GM21526 (cell line): ENCODE measurements at regions not wholly inside any gene's neighbourhood (a gene's known extent, or its start where the extent isn't known, plus 50 kb on each side); places are given as distances from the start of the nearest gene placed in this dataset.
A peak's percentile ranks its signal among the peaks of the same experiment; 100 is the strongest.
"Not testable (repeated sequence)": the region's sequence is repeated elsewhere in the genome, so short reads cannot be mapped to it uniquely, and the experiment has no call there.

Experiments used
- ATAC-seq: cut with Tn5 transposase; IDR thresholded peaks from one replicate; pipeline ENCODE4 v1.9.1; 2021; ENCODE audit warnings: moderate library complexity; ENCODE audit not compliant: unreplicated experiment, low FRiP score

GRCh38 chr2:84373391-84373790 lies 85.7 kb downstream of the SUCLG1 start:
- ATAC-seq = no peak

- ATAC-seq = no peak
Observed at GRCh38 chr2:84362541-84362940, 96.5 kb downstream of the SUCLG1 start.

GRCh38 chr2:84338069-84338468 lies 121.0 kb downstream of the SUCLG1 start:
- no peak for ATAC-seq

GRCh38 chr2:84327645-84328249 lies 131.3 kb downstream of the SUCLG1 start:
- no peak for ATAC-seq

GRCh38 chr2:84326831-84327432 lies 132.1 kb downstream of the SUCLG1 start:
- no peak for ATAC-seq

- no peak for ATAC-seq
Observed at GRCh38 chr2:84323890-84324289, 135.2 kb downstream of the SUCLG1 start.

- ATAC-seq = no peak
Observed at GRCh38 chr2:84320940-84321339, 138.1 kb downstream of the SUCLG1 start.

GRCh38 chr2:84319581-84319980 lies 139.5 kb downstream of the SUCLG1 start:
- ATAC-seq = no peak

- no peak for ATAC-seq
Observed at GRCh38 chr2:84317135-84317534, 141.9 kb downstream of the SUCLG1 start.

GRCh38 chr2:84314901-84315330 lies 144.2 kb downstream of the SUCLG1 start:
- ATAC-seq = peak; percentile 98

GRCh38 chr2:84314250-84314649 lies 144.8 kb downstream of the SUCLG1 start:
- no peak for ATAC-seq

- ATAC-seq = no peak
Observed at GRCh38 chr2:84309281-84309680, 149.8 kb downstream of the SUCLG1 start.

GRCh38 chr2:84306361-84306760 lies 152.7 kb downstream of the SUCLG1 start:
- ATAC-seq = no peak

- peak; percentile 96 for ATAC-seq
Observed at GRCh38 chr2:84302513-84303412, 156.3 kb downstream of the SUCLG1 start.

- ATAC-seq = no peak
Observed at GRCh38 chr2:84301717-84302116, 157.4 kb downstream of the SUCLG1 start.

- ATAC-seq = no peak
Observed at GRCh38 chr2:84300696-84301029, 158.4 kb downstream of the SUCLG1 start.

- not testable (repeated sequence) for ATAC-seq
Observed at GRCh38 chr2:84300001-84300695, 158.9 kb downstream of the SUCLG1 start.

- ATAC-seq = no peak
Observed at GRCh38 chr2:84299211-84299775, 159.8 kb downstream of the SUCLG1 start.

- ATAC-seq = no peak
Observed at GRCh38 chr2:84297155-84297554, 161.9 kb downstream of the SUCLG1 start.

GRCh38 chr2:84293791-84294380 lies 165.2 kb downstream of the SUCLG1 start:
- no peak for ATAC-seq
